Ishikawa (cell line): ENCODE measurements at regions not wholly inside any gene's neighbourhood (a gene's known extent, or its start where the extent isn't known, plus 50 kb on each side); places are given as distances from the start of the nearest gene placed in this dataset.

Experiments
- CEBPB ChIP-seq: IDR thresholded peaks from 2 replicates; pipeline ENCODE4 v1.6.1; 2012
- CREB1 ChIP-seq: IDR thresholded peaks from 2 replicates; pipeline ENCODE4 v1.6.1; 2012; ENCODE audit warnings: low read depth
- EGR1 ChIP-seq: IDR thresholded peaks from 2 replicates; pipeline ENCODE4 v1.6.1; 2012
- EP300 ChIP-seq: IDR thresholded peaks from 2 replicates; pipeline ENCODE4 v1.6.1; 2012; ENCODE audit warnings: borderline replicate concordance
- FOXM1 ChIP-seq: IDR thresholded peaks from 2 replicates; pipeline ENCODE4 v1.6.1; 2012; ENCODE audit warnings: low read depth, borderline replicate concordance
- NFIC ChIP-seq: IDR thresholded peaks from 2 replicates; pipeline ENCODE4 v1.6.1; 2012
- RAD21 ChIP-seq: IDR thresholded peaks from 2 replicates; pipeline ENCODE4 v1.6.1; 2012; ENCODE audit warnings: low read depth
- REST ChIP-seq: IDR thresholded peaks from 2 replicates; pipeline ENCODE4 v1.6.1; 2012; ENCODE audit warnings: low read depth, mild to moderate bottlenecking
- TAF1 ChIP-seq: IDR thresholded peaks from 2 replicates; pipeline ENCODE4 v1.6.1; 2012; ENCODE audit warnings: low read depth, mild to moderate bottlenecking
- TCF12 ChIP-seq: IDR thresholded peaks from 2 replicates; pipeline ENCODE4 v1.6.1; 2012; ENCODE audit warnings: low read depth
- TEAD4 ChIP-seq: IDR thresholded peaks from 2 replicates; pipeline ENCODE4 v1.6.1; 2012
- USF1 ChIP-seq: IDR thresholded peaks from 2 replicates; pipeline ENCODE4 v1.6.1; 2012
- YY1 ChIP-seq: IDR thresholded peaks from 2 replicates; pipeline ENCODE4 v1.6.1; 2012; ENCODE audit warnings: low read depth
- ZBTB7A ChIP-seq: IDR thresholded peaks from 2 replicates; pipeline ENCODE4 v1.6.1; 2012; ENCODE audit warnings: low read depth
- TF ChIP-seq, protein P1 (sequence below): IDR thresholded peaks from 2 replicates; pipeline ENCODE4 v1.6.1; 2012

DNA sequence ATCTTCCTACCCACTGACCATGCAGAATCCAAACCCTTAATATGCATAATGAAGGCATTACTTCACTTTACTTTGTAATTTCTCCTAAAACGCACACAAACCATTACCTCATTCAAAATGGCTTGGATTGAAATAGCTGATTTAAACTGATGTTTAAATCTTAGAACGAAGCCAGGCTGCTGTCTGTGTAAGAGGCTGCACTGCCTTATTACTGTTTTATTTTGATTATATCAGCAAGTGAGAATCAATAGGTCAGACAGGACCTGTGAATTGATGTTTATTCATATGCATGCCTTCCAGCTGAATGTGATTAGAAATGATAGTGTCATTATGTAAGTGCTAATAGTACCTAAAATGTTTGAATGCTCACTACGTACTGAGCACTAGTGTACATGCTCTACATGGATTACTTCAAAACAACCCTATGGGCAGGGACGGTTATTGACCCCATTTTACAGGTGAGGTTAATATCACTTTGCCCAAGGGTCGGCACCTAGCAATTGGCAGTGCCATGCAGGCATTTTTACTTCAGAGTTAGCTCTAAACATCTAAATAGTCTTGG, 314.2 kb upstream of the CBLB start:
- TF ChIP-seq FOXM1 (no peak), NFIC (no peak), EGR1 (no peak), USF1 (no peak), CREB1 (no peak), TAF1 (no peak), TCF12 (no peak), EP300 (no peak), CEBPB (no peak), RAD21 (no peak), YY1 (no peak), ZBTB7A (no peak), REST (no peak), TEAD4 (no peak)
- TF ChIP-seq, protein P1, sequence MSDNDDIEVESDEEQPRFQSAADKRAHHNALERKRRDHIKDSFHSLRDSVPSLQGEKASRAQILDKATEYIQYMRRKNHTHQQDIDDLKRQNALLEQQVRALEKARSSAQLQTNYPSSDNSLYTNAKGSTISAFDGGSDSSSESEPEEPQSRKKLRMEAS: no peak

DNA sequence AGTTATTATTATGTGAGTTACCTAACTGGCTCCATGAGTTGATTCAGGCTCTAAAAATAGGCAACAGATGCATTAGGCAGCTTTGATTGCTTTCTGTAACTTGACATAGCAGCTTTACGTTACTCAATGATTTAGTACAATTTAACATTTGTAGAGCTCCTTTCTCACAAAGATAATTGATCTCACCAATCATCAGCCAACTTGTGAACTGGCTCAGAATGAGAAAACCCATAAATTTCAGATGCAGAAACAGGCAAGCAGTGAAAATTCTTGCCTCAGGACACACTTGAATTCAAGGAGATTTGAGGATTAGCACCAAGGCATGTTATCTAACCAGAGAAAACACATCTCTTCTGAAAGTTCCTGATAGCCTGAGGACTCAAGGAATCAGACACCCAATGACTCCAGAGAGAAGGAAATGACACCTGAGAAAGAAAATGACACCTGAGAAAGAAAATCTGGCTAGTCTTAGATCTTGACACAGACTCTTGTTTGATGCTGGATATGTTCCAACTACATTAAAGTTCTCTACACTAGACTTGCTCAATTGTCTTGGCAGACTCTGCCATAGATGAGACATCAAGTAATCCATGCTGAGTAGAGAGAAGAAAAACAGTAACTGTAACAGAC, 315.1 kb upstream of the CBLB start:
- TF ChIP-seq CREB1: no peak
- no peak for TF ChIP-seq ZBTB7A
- TF ChIP-seq RAD21: no peak
- TF ChIP-seq NFIC: peak; percentile 66
- no peak for TF ChIP-seq TEAD4
- no peak for TF ChIP-seq TAF1
- no peak for TF ChIP-seq EGR1
- no peak for TF ChIP-seq YY1
- no peak for TF ChIP-seq REST
- TF ChIP-seq, protein P1: no peak
- peak; percentile 27; the same call in 1 of the 2 replicates for TF ChIP-seq EP300
- TF ChIP-seq FOXM1: no peak
- peak; percentile 62 for TF ChIP-seq CEBPB
- no peak; the same call in 1 of the 2 replicates for TF ChIP-seq TCF12
- TF ChIP-seq USF1: no peak

DNA sequence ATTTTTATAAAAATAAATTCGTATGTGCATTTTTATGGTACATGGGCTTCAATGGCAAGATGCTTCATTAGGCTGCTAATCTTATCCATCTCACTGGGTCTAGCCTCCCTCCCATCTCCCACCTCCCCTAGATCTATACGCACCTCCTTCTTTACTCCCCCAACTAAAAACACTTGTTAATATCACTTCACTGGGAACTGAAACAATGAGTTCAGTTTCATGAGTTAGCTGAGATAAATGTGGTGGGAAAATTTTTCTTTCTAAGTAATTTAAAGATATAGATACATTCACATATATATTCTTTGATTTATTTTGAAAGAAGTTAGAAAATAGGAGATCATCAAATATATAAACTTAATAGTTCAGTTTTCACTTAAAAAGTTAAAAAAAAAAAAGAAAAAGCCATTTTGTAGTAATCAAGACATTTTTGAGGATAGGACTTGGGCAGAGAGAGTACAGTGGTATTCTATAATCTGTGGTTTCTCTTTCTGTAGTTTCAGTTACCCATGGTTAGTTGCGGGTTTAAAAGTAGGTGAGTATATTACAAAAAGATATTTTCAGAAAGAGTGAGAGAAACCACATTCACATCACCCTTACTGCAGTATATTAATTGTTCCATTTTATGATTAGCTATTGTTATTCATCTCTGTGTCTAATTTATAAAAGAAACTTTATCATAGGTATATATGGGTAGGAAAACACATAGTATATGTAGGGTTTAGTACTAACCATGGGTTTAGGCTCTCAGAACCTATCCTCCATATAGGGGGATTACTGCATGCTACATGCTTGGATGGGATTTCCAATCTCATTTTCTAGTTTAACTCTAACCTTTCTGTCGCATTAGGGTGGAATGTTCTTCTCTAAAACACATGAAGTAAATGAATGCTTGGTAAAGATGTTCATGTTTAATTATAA, 316.0 kb upstream of the CBLB start:
- TF ChIP-seq TEAD4: no peak
- no peak for TF ChIP-seq YY1
- TF ChIP-seq REST: no peak
- TF ChIP-seq RAD21: no peak
- TF ChIP-seq TAF1: no peak
- TF ChIP-seq FOXM1: no peak
- TF ChIP-seq NFIC: no peak
- TF ChIP-seq TCF12: no peak
- no peak for TF ChIP-seq ZBTB7A
- TF ChIP-seq CEBPB: no peak
- TF ChIP-seq CREB1: no peak
- no peak for TF ChIP-seq USF1
- TF ChIP-seq, protein P1: no peak
- TF ChIP-seq EGR1: no peak
- TF ChIP-seq EP300: no peak
